NCI-H510A treated with DMSO at 0.1 percent for 48 hours (cell line): ENCODE measurements at regions not wholly inside any gene's neighbourhood (a gene's known extent, or its start where the extent isn't known, plus 50 kb on each side); places are given as distances from the start of the nearest gene placed in this dataset.
A peak's percentile ranks its signal among the peaks of the same experiment; 100 is the strongest.
"Not testable (repeated sequence)": the region's sequence is repeated elsewhere in the genome, so short reads cannot be mapped to it uniquely, and the experiment has no call there.

Experiments used
- DNase-seq: peaks from one replicate; lab custom pipeline; 2025; lab: John Stamatoyannopoulos, UW

DNA sequence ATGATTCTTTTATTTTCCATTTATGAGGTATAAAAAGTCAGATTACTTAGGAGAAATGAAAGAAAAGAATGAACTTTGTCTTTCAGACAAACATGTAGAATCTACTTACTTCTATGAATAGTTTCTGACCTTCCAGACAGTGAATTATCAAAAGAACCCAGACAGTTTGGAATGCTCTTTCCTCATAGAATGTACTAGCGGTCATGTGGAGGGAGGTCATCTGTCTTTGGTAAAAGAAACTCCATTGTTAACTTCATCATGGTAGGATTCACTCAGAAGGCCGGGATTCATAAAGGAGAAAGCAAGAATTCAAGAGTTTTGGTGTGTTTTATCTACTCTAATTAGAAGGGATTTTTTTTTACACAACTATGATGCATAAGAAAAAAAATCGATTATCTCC lies 144.8 kb upstream of the ZNF804B start:
- no peak for DNase-seq

DNA sequence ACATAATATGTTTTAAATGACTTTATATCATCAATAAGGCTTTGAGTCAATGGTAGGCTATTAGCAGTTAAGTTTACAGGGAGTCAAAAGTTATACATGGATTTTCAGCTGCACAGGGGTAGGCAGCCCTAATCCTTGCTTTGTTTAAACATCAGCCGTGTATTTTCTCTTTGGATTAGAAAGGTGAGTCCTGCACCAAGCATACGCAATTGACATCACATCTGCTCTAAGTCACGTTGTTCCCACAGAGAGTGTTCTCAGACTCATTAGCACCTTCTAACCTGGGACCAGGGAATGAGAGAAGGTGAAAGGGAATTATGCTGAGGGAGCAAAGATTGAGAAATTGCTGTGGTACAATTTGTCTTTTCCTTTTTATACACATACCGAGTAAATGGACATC lies 148.6 kb upstream of the ZNF804B start:
- DNase-seq, result no peak

DNA sequence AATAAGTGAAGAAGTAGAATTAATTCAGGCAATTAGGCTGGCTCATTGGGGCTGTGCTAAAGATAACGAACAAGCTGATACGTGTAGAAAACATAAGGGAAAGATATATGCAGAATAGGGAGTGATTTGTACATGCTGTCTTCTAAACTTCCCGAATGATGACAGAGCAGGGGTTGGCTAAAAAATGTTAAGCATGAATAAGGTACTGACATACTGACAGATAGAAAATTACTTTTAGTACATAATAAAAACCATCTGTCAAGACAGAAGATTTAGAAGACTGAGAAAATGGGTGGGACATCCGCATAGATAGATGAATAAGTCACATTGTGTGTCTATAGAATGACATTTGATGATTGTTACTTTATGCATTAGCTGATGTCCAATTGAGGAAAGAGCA lies 158.8 kb upstream of the ZNF804B start:
- no peak for DNase-seq

DNA sequence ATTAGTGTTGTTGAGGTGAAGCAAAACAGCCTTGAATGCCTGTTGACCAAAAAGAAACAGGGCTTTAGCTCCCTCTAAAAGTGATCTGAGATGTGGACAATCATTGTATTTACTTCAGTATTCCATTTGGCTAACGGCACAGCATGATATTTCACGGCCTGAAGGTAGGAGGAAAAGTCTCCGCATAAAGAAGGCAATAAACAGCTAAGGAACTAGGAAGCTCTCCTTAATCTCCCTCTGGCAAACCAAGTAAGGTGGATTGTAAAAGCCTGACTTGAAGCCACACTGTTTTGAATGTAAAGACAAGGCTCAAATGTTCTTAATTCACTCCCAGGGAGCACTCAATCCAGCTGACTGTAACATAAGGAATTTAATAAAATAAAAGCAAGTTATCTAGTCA lies 160.0 kb upstream of the ZNF804B start:
- no peak for DNase-seq

DNA sequence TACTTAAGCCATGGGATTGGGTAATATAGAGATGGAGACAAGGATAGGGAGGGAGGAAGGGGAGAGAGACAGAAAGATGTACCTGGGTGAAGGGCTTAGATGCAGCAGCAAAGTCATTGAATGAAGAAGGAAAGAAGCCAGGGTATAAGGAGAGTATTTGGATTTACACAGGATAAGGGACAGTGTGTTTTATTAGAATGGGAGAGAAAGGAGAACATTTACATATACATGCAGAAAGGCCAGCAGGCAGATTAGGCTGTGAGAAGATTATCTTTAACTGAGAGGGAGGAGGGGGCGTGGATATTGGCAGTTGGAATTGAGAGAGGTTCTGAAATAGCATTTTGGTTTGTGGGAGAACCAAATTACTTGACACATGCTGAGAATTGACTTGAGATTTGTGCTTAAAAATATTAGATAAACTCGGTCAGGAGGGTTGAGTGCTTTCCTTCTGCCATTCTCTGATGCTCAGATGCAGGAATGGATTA lies 161.5 kb upstream of the ZNF804B start:
- DNase-seq, result no peak

- DNase-seq, result no peak
Observed at GRCh38 chr7:88590963-88591362, 168.5 kb upstream of the ZNF804B start.

- no peak for DNase-seq
Observed at GRCh38 chr7:88589927-88590326, 169.6 kb upstream of the ZNF804B start.

DNA sequence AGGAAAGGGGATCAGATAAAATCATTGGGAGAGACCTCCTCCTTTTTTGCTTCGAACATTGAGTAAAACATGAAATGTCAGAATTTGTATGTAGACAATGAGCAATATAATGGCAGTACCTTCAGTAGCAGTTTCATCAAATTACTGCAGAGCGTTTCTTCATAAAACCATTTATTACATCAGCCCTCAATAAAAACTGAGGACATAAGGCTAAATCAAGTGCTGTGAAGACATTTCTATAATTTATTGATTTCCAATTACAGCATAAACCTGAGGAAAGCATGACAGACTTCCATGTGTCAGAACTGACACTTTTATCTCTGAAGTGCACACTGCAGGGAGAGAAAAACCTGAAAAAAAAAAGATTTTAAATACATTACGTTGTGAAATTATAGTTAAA lies 172.6 kb upstream of the ZNF804B start:
- no peak for DNase-seq

DNA sequence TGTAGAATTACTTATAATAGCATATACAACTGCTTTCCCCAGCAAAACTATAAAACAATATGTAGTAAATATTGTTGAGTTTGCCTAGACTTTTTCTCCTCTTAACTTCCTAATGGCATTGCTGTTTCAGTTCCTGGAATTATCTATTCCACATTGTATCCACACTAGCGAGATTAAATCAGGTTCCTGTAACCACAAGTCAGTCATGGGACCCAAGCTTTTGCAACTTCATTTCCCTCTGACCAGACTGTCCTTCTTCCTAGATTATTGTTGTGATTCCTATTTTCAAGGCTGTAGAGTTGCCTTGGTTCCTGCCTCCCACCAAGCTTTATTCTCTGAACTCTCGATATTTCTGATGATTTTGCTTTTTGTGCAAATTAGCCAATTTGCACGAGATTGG lies 173.3 kb upstream of the ZNF804B start:
- DNase-seq, result no peak

- DNase-seq, result no peak
Observed at GRCh38 chr7:88576720-88577119, 182.8 kb upstream of the ZNF804B start.

DNA sequence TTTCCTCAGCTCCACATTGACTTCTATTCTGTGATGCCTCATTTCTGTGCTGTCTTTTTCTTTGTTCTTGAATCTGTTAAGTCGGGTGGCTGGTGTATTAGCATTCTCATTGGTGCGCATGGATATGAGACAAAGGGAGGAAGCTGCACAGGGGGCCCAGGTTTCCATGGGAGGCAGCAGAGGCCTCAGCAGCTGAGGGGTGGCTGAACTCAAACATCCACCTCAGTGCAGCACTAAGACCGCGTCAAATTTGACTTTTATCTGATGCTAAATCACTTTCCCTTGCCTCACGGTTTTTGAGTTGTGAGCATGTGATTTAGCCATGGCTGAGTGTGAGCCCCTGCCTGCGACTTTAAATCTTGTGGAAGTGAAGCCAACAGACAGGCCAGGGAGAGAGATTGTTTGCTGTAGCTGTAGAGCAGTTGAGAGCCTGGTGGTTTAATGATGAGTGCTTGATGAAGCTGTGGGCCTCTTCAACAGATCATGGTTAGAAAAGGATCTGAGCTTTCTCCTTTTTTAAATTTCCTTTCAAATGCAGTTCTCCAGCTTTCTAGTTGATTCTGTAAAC lies 193.3 kb upstream of the ZNF804B start:
- DNase-seq, result peak; percentile 40

DNA sequence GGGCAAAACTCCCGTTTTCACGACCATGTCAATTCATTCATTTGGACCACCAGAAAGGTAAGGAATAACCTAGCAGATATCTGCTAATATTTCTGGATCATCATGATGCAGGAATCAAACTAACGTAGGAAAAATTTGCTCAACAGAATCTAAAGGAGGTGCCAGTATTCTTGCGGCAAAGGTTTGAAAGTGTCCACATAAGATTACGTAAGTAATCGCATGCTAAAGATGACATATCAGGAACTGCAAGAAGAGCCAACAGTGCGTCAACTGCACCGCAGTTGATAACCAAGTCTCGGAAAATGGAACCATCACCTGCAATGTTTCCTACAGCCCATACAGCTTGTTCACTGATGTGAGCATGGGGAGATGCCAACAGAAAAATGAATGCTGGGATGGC lies 194.1 kb upstream of the ZNF804B start:
- DNase-seq, result no peak

DNA sequence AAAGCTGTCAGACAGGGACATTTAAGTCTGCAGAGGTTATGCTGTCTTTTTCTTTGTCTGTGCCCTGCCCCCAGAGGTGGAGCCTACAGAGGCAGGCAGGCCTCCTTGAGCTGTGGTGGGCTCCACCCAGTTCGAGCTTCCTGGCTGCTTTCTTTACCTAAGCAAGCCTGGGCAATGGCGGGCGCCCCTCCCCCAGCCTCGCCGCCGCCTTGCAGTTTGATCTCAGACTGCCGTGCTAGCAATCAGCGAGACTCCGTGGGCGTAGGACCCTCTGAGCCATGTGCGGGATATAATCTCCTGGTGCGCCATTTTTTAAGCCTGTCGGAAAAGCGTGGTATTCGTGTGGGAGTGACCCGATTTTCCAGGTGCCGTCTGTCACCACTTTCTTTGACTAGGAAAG lies 203.1 kb upstream of the ZNF804B start:
- DNase-seq, result not testable (repeated sequence)

DNA sequence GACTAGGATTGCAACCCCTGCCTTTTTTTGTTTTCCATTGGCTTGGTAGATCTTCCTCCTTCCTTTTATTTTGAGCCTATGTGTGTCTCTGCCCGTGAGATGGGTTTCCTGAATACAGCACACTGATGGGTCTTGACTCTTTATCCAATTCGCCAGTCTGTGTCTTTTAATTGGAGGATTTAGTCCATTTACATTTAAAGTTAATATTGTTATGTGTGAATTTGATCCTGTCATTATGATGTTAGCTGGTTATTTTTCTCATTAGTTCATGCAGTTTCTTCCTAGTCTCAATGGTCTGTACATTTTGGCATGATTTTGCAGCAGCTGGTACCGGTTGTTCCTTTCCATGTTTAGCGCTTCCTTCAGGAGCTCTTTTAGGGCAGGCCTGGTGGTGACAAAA lies 204.7 kb upstream of the ZNF804B start:
- not testable (repeated sequence) for DNase-seq

GRCh38 chr7:88548399-88548798 lies 211.1 kb upstream of the ZNF804B start:
- DNase-seq, result no peak

GRCh38 chr7:88546808-88547207 lies 212.7 kb upstream of the ZNF804B start:
- no peak for DNase-seq

DNA sequence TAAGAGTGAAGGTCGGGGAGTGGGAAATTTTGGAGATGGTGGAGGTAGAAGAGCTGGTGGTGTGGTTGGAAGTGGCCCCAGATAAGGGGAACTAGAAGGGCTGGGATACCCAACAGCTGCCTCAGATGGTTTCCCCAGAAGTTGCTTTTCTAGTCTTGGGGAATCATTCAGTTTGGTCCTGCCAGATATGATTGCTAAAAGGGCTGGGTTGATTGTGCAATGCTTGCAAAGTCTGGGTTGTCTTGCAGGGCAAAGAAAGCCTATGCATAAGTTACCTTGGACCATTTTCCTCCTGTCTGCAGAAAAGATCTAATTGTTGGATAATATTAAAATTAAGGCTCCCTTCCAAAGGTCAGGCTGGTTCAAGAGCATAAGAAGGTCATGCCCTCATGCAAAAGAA lies 213.8 kb upstream of the ZNF804B start:
- DNase-seq, result no peak

- DNase-seq, result no peak
Observed at GRCh38 chr7:88540012-88540411, 219.5 kb upstream of the ZNF804B start.

GRCh38 chr7:88539518-88539917 lies 220.0 kb upstream of the ZNF804B start:
- DNase-seq, result no peak

GRCh38 chr7:88523645-88524044 lies 217.0 kb upstream of the STEAP4 start:
- DNase-seq, result no peak

DNA sequence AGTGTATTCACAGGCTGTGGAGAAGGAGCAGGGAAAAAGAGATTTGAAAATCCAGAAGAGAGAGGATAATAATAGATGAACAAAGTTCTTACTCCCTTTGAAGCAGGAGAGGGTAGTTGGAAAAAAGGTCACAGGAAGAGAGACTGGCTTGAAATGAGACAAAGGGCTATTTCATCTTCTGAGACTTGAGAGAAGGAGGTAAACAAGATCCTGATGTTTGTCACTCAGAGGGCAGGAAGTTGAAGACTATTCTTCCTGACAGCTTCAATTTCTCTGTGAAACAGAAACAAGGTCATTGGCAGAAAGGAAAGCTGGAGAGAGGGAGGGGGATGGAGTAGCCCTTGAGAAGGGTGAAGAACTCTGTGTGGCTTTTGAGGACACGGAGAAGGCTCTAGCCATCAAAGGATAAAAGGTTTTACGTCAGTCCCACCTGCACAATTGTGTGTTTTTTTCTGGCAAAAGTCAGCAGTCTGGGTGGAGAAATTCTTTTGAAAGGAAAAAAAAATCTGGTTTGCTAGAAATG lies 216.1 kb upstream of the STEAP4 start:
- no peak for DNase-seq

DNA sequence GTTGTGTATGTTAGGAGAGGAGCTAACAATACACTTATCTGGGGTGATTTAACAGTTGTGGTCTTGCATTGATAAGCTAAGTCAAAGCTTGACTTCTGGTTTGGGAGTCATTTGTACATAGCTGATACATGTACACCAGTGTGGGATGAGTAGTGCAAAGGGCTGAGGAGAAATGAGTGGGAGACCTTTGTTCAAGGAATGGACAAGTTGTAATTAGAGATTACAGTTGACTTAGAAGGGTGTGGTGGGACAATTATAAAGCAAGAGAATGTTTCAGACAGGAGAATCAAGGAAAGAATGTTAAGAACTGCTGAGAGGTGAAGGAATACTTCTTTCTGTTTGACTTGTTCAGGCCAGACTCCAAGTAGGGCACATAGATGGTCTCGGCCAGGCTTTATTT lies 209.7 kb upstream of the STEAP4 start:
- DNase-seq, result no peak

DNA sequence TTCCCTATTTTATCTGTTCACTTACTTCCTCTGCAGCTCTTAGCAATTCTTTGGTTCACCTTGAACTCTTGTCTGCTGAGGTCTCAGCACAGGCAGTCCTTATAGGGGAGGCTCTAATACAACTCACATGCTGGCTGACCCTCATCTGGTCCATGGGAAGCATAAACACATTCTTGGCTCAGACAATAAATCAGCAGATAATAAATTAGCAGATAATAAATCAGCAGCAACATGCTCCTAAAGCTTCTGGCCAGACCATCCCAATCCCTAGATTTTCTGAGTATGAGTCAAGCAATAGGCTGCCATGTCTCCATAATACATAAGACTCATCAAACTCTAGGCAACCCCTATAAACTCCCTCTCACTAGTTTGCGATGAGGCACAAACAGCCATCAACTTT lies 208.6 kb upstream of the STEAP4 start:
- no peak for DNase-seq

DNA sequence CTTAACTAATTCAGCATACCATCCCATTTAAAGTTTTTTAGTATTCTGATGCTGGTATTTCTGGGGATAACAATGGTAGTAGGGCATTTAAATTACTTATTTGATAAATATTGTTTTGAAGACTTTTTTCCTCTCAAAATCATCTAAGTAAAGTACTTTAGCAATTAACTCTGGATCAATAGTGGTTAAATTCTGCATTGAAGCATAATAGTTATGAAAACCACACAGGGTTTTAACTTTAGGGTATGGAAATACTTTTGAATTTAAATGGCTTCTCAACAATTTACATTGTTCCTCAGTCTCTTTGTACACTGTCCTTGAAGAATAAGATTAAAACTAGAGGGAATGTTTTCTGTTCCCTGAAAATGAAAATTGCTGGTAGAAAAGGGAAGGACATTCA lies 202.6 kb upstream of the STEAP4 start:
- no peak for DNase-seq
